Neural cell (in vitro differentiated cells): ENCODE measurements at regions not wholly inside any gene's neighbourhood (a gene's known extent, or its start where the extent isn't known, plus 50 kb on each side); places are given as distances from the start of the nearest gene placed in this dataset.

Experiments
- H2AFZ ChIP-seq: fragments of 200-600, 300-800 bp; sonication (generic), shearing (Covaris generic); 2 replicates; pipeline ENCODE4 v1.6.0; 2014; ENCODE audit warnings: low read depth, mild to moderate bottlenecking, antibody characterized with exemption, low read length, moderate library complexity
- H3F3A ChIP-seq: fragments of 200-600 bp; shearing (Covaris generic); 2 replicates; pipeline ENCODE4 v1.6.1; 2016; ENCODE audit warnings: mild to moderate bottlenecking, moderate library complexity, mixed read lengths, antibody characterized with exemption, low read length; ENCODE audit not compliant: insufficient read depth, poor library complexity, severe bottlenecking
- H3K27ac ChIP-seq: fragments of 200-600, 300-800 bp; sonication (generic), shearing (Covaris generic); 2 replicates; pipeline ENCODE4 v1.5.1; 2014; ENCODE audit warnings: mild to moderate bottlenecking, low read length, moderate library complexity
- H3K27me3 ChIP-seq: fragments of 300-800, 200-600 bp; sonication (generic), shearing (Covaris generic); 2 replicates; pipeline ENCODE4 v1.6.0; 2014; ENCODE audit warnings: mild to moderate bottlenecking, low read depth, low read length, moderate library complexity; ENCODE audit not compliant: insufficient read depth
- H3K36me3 ChIP-seq: fragments of 300-800, 200-600 bp; sonication (generic), shearing (Covaris generic); 2 replicates; pipeline ENCODE4 v1.5.1; 2014; ENCODE audit warnings: mild to moderate bottlenecking, antibody characterized with exemption, low read length, moderate library complexity; ENCODE audit not compliant: insufficient read depth
- H3K4me2 ChIP-seq: fragments of 300-800, 200-600 bp; sonication (generic), shearing (Covaris generic); 2 replicates; pipeline ENCODE4 v1.6.0; 2014; ENCODE audit warnings: mild to moderate bottlenecking, low read length
- H3K4me3 ChIP-seq: fragments of 300-800, 200-600 bp; sonication (generic), shearing (Covaris generic); 2 replicates; pipeline ENCODE4 v1.5.1; 2014; ENCODE audit warnings: mild to moderate bottlenecking, low read length, moderate library complexity
- H3K79me2 ChIP-seq: fragments of 200-600 bp; shearing (Covaris generic); replicated peaks from 2 replicates; pipeline ENCODE4 v1.6.0; 2014; ENCODE audit warnings: mild to moderate bottlenecking, low read length, moderate library complexity; ENCODE audit not compliant: insufficient read depth
- H3K9ac ChIP-seq: fragments of 300-800, 200-600 bp; sonication (generic), shearing (Covaris generic); 2 replicates; pipeline ENCODE4 v1.6.1; 2016; ENCODE audit warnings: mild to moderate bottlenecking, low read length, mixed read lengths
- H3K9me2 ChIP-seq: fragments of 200-600 bp; shearing (Covaris generic); 2 replicates; pipeline ENCODE4 v1.6.1; 2016; ENCODE audit warnings: mild to moderate bottlenecking, low read length, mixed read lengths; ENCODE audit not compliant: insufficient read depth
- H3K9me3 ChIP-seq: fragments of 200-600, 300-800 bp; sonication (generic), shearing (Covaris generic); 2 replicates; pipeline ENCODE4 v1.6.1; 2016; ENCODE audit warnings: mild to moderate bottlenecking, mixed run types, low read length, moderate library complexity, mixed read lengths
- H4K20me1 ChIP-seq: fragments of 200-600 bp; shearing (Covaris generic); 2 replicates; pipeline ENCODE4 v1.6.1; 2016; ENCODE audit warnings: mild to moderate bottlenecking, mixed run types; ENCODE audit not compliant: insufficient read depth
- EP300 ChIP-seq: fragments of 450-650 bp; conservative IDR thresholded peaks from 2 replicates; pipeline ENCODE4 v1.6.1; 2014; ENCODE audit warnings: antibody characterized with exemption, mild to moderate bottlenecking, moderate library complexity; ENCODE audit not compliant: poor library complexity, severe bottlenecking
- EZH2 ChIP-seq: fragments of 200-600, 300-800 bp; shearing (Covaris generic), sonication (generic); IDR thresholded peaks from 2 replicates; pipeline ENCODE4 v1.6.1; 2014; ENCODE audit warnings: antibody characterized with exemption, low read length, borderline replicate concordance, mild to moderate bottlenecking; ENCODE audit not compliant: insufficient read depth, poor library complexity, severe bottlenecking
- MXI1 ChIP-seq: fragments of 450-650 bp; conservative IDR thresholded peaks from 2 replicates; pipeline ENCODE4 v1.6.1; 2014; ENCODE audit warnings: antibody characterized with exemption, mild to moderate bottlenecking; ENCODE audit not compliant: poor library complexity, severe bottlenecking
- POLR2AphosphoS5 ChIP-seq: IDR thresholded peaks from 2 replicates; pipeline ENCODE4 v1.6.1; 2012
- RAD21 ChIP-seq: fragments of 450-650 bp; conservative IDR thresholded peaks from 2 replicates; pipeline ENCODE4 v1.6.1; 2014; ENCODE audit warnings: antibody characterized with exemption, mild to moderate bottlenecking, moderate library complexity
- REST ChIP-seq: IDR thresholded peaks from 2 replicates; pipeline ENCODE4 v1.6.1; 2012; ENCODE audit warnings: borderline replicate concordance
- SMC3 ChIP-seq: fragments of 450-650 bp; conservative IDR thresholded peaks from 2 replicates; pipeline ENCODE4 v1.6.1; 2014; ENCODE audit warnings: antibody characterized with exemption, mild to moderate bottlenecking, moderate library complexity; ENCODE audit not compliant: poor library complexity
- TAF1 ChIP-seq: IDR thresholded peaks from 2 replicates; pipeline ENCODE4 v1.6.1; 2012; ENCODE audit warnings: low read depth
- TF ChIP-seq, protein P1 (sequence below): fragments of 450-650 bp; IDR thresholded peaks from 2 replicates; pipeline ENCODE4 v1.5.1; 2014; ENCODE audit warnings: antibody characterized with exemption, mild to moderate bottlenecking, moderate library complexity; ENCODE audit not compliant: poor library complexity, severe bottlenecking

DNA sequence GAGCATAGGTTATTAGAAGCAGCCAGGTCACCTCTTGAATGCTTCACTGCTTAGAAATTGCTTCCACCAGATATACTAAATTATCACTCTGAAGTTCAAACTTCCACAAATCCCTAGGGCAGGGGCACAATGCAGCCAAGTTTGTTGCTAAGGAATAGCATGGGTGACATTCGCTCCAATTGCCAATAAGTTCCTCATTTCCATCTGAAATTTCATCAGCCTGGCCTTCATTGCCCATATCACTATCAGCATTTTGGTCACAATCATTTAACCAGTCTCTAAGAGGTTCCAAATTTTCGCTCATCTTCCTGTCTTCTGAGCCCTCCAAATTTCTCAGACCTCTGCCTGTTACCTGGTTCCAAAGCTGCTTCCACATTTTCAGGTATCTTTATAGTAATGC, 356.1 kb downstream of the DAD1 start:
- H3K27me3 ChIP-seq = no peaks in the 10 kb centered on the region

GRCh38 chr14:22232486-22232885, 356.5 kb downstream of the DAD1 start:
- H3K4me2 ChIP-seq = no peak overlapping the region
- TF ChIP-seq REST (no peak), EP300 (no peak), SMC3 (no peak), RAD21 (no peak), POLR2AphosphoS5 (no peak), EZH2 (no peak), TAF1 (no peak), MXI1 (no peak)
- TF ChIP-seq, protein P1, sequence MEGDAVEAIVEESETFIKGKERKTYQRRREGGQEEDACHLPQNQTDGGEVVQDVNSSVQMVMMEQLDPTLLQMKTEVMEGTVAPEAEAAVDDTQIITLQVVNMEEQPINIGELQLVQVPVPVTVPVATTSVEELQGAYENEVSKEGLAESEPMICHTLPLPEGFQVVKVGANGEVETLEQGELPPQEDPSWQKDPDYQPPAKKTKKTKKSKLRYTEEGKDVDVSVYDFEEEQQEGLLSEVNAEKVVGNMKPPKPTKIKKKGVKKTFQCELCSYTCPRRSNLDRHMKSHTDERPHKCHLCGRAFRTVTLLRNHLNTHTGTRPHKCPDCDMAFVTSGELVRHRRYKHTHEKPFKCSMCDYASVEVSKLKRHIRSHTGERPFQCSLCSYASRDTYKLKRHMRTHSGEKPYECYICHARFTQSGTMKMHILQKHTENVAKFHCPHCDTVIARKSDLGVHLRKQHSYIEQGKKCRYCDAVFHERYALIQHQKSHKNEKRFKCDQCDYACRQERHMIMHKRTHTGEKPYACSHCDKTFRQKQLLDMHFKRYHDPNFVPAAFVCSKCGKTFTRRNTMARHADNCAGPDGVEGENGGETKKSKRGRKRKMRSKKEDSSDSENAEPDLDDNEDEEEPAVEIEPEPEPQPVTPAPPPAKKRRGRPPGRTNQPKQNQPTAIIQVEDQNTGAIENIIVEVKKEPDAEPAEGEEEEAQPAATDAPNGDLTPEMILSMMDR = no peak
- H3K27ac ChIP-seq = no peak overlapping the region

More for the DNA sequence above, 356.1 kb downstream of the DAD1 start:
- TF ChIP-seq, protein P1 = no peak
- TF ChIP-seq SMC3 (no peak), MXI1 (no peak), POLR2AphosphoS5 (no peak), RAD21 (no peak), EZH2 (no peak), EP300 (no peak), TAF1 (no peak)
- no peak overlapping the region for H3K27ac ChIP-seq
- no peak overlapping the region for H2AFZ ChIP-seq
- no peaks in the 10 kb centered on the region for H3K79me2 ChIP-seq
- no peaks in the 10 kb centered on the region for H3K9me2 ChIP-seq
- H3K9ac ChIP-seq = no peak overlapping the region
- no peak overlapping the region for H3K4me2 ChIP-seq
- H4K20me1 ChIP-seq = no peaks in the 10 kb centered on the region
- H3F3A ChIP-seq = no peaks in the 10 kb centered on the region
- H3K4me3 ChIP-seq = no peak overlapping the region
- H3K9me3 ChIP-seq = peaks cover 5% of the 10 kb centered on the region
- no peaks in the 10 kb centered on the region for H3K36me3 ChIP-seq

More at GRCh38 chr14:22232486-22232885, 356.5 kb downstream of the DAD1 start:
- H3F3A ChIP-seq = no peaks in the 10 kb centered on the region
- H3K4me3 ChIP-seq = no peak overlapping the region
- no peak overlapping the region for H3K9ac ChIP-seq
- no peaks in the 10 kb centered on the region for H3K79me2 ChIP-seq
- H2AFZ ChIP-seq = no peak overlapping the region
- H3K36me3 ChIP-seq = no peaks in the 10 kb centered on the region
- no peaks in the 10 kb centered on the region for H3K27me3 ChIP-seq
- H3K9me2 ChIP-seq = no peaks in the 10 kb centered on the region
- peaks cover 5% of the 10 kb centered on the region for H3K9me3 ChIP-seq
- no peaks in the 10 kb centered on the region for H4K20me1 ChIP-seq
